Fibroblast of lung (primary cell): ENCODE measurements at regions not wholly inside any gene's neighbourhood (a gene's known extent, or its start where the extent isn't known, plus 50 kb on each side); places are given as distances from the start of the nearest gene placed in this dataset.

Experiments used
- DNase-seq, 2 donors: peaks; one replicate each; pipeline versions ENCODE4 v3.0.0 to v3.0.0-alpha.2; 2010; ENCODE audit warnings: low read depth in 2 of 2
- H2AFZ ChIP-seq: 2 replicates; pipeline ENCODE4 v1.5.1; 2012; ENCODE audit warnings: low read length, control low read depth, inconsistent platforms
- H3K27ac ChIP-seq: 2 replicates; pipeline ENCODE4 v1.5.1; 2011; ENCODE audit warnings: low read length, control low read depth; ENCODE audit not compliant: insufficient read depth
- H3K27me3 ChIP-seq: 2 replicates; pipeline ENCODE4 v1.5.1; 2011; ENCODE audit warnings: mild to moderate bottlenecking, low read length; ENCODE audit not compliant: control insufficient read depth, insufficient read depth
- H3K36me3 ChIP-seq: 2 replicates; pipeline ENCODE4 v1.5.1; 2011; ENCODE audit warnings: low read length; ENCODE audit not compliant: control insufficient read depth, insufficient read depth
- H3K4me1 ChIP-seq: 2 replicates; pipeline ENCODE4 v1.5.1; 2011; ENCODE audit warnings: low read length; ENCODE audit not compliant: control insufficient read depth, insufficient read depth; ENCODE audit errors: extremely low read depth
- H3K4me2 ChIP-seq: 2 replicates; pipeline ENCODE4 v1.5.1; 2011; ENCODE audit warnings: low read length, control low read depth; ENCODE audit not compliant: insufficient read depth; ENCODE audit errors: extremely low read depth
- H3K4me3 ChIP-seq, 4 experiments: fragments of 200-600 bp in 1 of 4; sonication (generic) in 1 of 4; replicated peaks in 1 of 4; 2 replicates each; pipeline ENCODE4 v1.5.1; 2011 to 2016; ENCODE audit warnings: low read length in 4 of 4, low read depth in 3 of 4, mild to moderate bottlenecking in 3 of 4, control low read depth in 2 of 4, inconsistent platforms in 1 of 4, mixed read lengths in 1 of 4; ENCODE audit not compliant: insufficient read depth in 1 of 4; ENCODE audit errors: control extremely low read depth in 1 of 4
- H3K79me2 ChIP-seq: 2 replicates; pipeline ENCODE4 v1.5.1; 2012; ENCODE audit warnings: mild to moderate bottlenecking, low read length, inconsistent platforms; ENCODE audit not compliant: control insufficient read depth, insufficient read depth
- H3K9ac ChIP-seq: 2 replicates; pipeline ENCODE4 v1.5.1; 2011; ENCODE audit warnings: mild to moderate bottlenecking, low read length, control low read depth; ENCODE audit not compliant: insufficient read depth
- H3K9me3 ChIP-seq: 2 replicates; pipeline ENCODE4 v1.5.1; 2012; ENCODE audit warnings: low read depth, low read length; ENCODE audit not compliant: control insufficient read depth, insufficient read depth
- H4K20me1 ChIP-seq: 2 replicates; pipeline ENCODE4 v1.5.1; 2011; ENCODE audit warnings: low read length; ENCODE audit not compliant: control insufficient read depth, insufficient read depth; ENCODE audit errors: extremely low read depth
- EZH2 ChIP-seq: IDR thresholded peaks from 2 replicates; pipeline ENCODE4 v1.5.1; 2012; ENCODE audit warnings: low read length, control low read depth, mild to moderate bottlenecking; ENCODE audit errors: missing control alignments
- TF ChIP-seq, protein P1 (sequence below), 2 donors: IDR thresholded peaks in 1 of 2; conservative IDR thresholded peaks in 1 of 2; 1 replicate in 1 of 2; 2 replicates in 1 of 2; pipeline ENCODE4 v1.5.1; 2011 to 2012; ENCODE audit warnings: low read length in 2 of 2, control low read depth in 1 of 2, inconsistent platforms in 1 of 2, low read depth in 1 of 2, mild to moderate bottlenecking in 1 of 2

DNA sequence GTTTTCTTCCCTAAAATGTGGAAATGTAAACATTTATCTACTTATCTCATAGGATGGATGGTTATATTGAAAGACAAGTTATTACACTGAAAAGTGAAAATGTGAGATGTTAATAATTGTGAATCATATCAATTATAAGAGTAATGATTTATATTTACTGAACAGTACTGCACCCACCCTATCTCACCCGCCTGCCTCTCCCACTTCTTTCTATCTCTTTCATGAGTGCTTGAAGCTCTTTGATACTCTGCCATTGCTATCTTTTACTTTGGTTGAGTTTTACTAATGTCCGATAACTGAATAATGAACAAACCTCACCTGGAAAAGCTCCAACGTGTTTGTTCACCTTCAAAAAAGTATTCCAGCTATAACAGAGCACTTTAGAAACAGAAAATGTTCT, 263.0 kb upstream of the UBASH3B start:
- no peak for TF ChIP-seq EZH2
- TF ChIP-seq, protein P1, sequence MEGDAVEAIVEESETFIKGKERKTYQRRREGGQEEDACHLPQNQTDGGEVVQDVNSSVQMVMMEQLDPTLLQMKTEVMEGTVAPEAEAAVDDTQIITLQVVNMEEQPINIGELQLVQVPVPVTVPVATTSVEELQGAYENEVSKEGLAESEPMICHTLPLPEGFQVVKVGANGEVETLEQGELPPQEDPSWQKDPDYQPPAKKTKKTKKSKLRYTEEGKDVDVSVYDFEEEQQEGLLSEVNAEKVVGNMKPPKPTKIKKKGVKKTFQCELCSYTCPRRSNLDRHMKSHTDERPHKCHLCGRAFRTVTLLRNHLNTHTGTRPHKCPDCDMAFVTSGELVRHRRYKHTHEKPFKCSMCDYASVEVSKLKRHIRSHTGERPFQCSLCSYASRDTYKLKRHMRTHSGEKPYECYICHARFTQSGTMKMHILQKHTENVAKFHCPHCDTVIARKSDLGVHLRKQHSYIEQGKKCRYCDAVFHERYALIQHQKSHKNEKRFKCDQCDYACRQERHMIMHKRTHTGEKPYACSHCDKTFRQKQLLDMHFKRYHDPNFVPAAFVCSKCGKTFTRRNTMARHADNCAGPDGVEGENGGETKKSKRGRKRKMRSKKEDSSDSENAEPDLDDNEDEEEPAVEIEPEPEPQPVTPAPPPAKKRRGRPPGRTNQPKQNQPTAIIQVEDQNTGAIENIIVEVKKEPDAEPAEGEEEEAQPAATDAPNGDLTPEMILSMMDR (conservative IDR thresholded peaks at IDR 0.05 in 1 of 2, IDR thresholded peaks at IDR 0.05 in 1 of 2; ENCODE audit: low read depth in 1 of 2, low read length in 2 of 2) = no peak
- Histone ChIP-seq H3K9me3 (no peaks in the 10 kb centered on the region), H3K9ac (no peak overlapping the region), H3K4me1 (no peaks in the 10 kb centered on the region), H3K27ac (no peak overlapping the region), H3K4me2 (no peak overlapping the region), H2AFZ (no peak overlapping the region), H3K4me3 (no peak overlapping the region), H4K20me1 (no peaks in the 10 kb centered on the region), H3K79me2 (no peaks in the 10 kb centered on the region), H3K36me3 (no peaks in the 10 kb centered on the region), H3K27me3 (no peaks in the 10 kb centered on the region)
- no peak for DNase-seq

DNA sequence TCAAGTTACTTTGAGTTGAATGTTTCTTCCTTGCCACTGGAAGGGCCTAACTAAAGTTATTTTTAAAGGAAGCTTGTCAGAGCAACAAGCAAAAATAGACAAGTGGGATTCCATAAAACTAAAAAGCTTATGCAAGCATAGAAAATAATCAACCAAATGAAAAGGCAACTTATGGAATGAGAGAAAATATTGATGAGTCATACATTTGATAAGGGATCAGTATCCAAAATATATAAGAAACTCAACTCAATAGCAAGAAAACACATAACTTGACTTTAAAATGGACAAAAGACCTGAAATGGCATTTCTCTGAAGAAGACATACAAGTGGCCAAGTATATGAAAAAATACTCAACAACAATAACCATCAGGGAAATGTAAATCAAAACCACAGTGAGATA, 264.5 kb upstream of the UBASH3B start:
- Histone ChIP-seq H3K9me3 (no peaks in the 10 kb centered on the region), H3K4me2 (no peak overlapping the region), H2AFZ (no peak overlapping the region), H4K20me1 (no peaks in the 10 kb centered on the region), H3K27me3 (no peaks in the 10 kb centered on the region), H3K9ac (no peak overlapping the region), H3K4me3 (no peak overlapping the region), H3K79me2 (no peaks in the 10 kb centered on the region), H3K36me3 (no peaks in the 10 kb centered on the region), H3K4me1 (no peaks in the 10 kb centered on the region), H3K27ac (no peak overlapping the region)
- DNase-seq = no peak
- TF ChIP-seq, protein P1 (conservative IDR thresholded peaks at IDR 0.05 in 1 of 2, IDR thresholded peaks at IDR 0.05 in 1 of 2; ENCODE audit: low read depth in 1 of 2, low read length in 2 of 2) = no peak
- TF ChIP-seq EZH2 = no peak

DNA sequence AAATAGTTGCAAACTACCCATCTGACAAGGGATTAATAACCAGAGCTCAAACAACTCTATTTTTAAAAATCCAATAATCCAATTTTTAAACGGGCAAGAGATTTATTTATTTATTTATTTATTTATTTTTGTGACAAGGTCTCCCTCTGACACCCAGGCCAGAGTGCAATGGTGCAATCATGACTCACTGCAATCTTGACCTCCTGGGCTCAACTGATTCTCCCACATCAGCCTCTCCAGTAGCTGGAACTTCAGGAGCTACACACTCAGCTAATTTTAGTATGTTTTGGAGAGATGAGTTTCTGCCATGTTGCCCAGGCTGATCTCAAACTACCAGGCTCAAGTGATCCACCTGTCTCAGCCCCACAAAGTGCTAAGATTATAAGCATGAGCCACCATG, 267.2 kb upstream of the BLID start:
- Histone ChIP-seq H4K20me1 (no peaks in the 10 kb centered on the region), H3K27ac (no peak overlapping the region), H3K4me2 (no peak overlapping the region), H2AFZ (no peak overlapping the region), H3K9me3 (no peaks in the 10 kb centered on the region), H3K27me3 (no peaks in the 10 kb centered on the region), H3K79me2 (no peaks in the 10 kb centered on the region), H3K9ac (no peak overlapping the region), H3K36me3 (no peaks in the 10 kb centered on the region), H3K4me3 (no peak overlapping the region), H3K4me1 (no peaks in the 10 kb centered on the region)
- DNase-seq = no peak
- TF ChIP-seq, protein P1 (conservative IDR thresholded peaks at IDR 0.05 in 1 of 2, IDR thresholded peaks at IDR 0.05 in 1 of 2; ENCODE audit: low read depth in 1 of 2, low read length in 2 of 2) = no peak
- no peak for TF ChIP-seq EZH2
